ENCODE measurements at regions not wholly inside any gene's neighbourhood (a gene's known extent, or its start where the extent isn't known, plus 50 kb on each side); places are given as distances from the start of the nearest gene placed in this dataset.
"Not testable (repeated sequence)": the region's sequence is repeated elsewhere in the genome, so short reads cannot be mapped to it uniquely, and the experiment has no call there.

GRCh38 chr2:234272069-234272850 lies 221.8 kb downstream of the SPP2 start:
- DNase-seq = no peak

GRCh38 chr2:234271338-234271737 lies 220.8 kb downstream of the SPP2 start:
- DNase-seq = peak; percentile 10

DNA sequence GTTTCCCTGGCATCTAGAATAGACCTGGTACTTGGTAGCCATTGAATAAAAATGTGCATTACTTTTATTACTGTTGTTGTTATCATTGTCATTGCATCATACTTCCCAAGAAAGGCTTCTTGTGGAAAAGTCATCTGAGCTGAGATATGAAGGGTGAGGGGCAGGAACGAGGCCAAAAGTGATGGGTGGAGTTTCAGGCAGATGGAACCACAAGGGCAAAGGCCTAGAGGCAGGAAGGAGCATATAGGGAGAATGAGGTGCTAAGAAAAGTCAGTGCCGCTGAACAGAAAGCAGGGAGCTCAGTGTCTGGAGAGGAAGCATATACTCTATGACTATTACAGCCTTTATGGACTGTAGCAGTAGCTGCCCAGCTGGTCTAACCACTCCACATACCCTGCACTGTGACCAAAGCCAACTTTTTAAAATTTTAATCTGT lies 219.3 kb downstream of the SPP2 start:
- DNase-seq = no peak

- DNase-seq = no peak
Measured at GRCh38 chr2:234267534-234267933, 217.0 kb downstream of the SPP2 start.

DNA sequence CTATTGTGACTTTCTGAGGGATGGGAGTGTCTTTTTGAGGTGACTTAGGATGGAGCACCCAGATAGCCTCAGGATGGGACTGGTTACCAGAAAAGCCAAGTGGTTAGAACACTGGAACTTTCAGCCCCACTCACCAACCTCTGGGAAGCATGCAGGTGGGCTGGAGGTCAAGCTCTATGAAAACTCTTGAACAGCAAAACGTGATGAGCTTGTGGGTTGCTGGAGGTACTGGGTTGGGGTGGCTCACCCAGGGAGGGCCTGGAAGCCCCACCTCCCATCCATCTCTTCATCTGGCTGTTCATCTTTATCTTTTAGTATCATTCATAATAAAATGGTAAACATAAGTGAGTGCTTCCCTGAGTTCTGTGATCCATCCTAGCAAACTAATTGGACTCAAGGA lies 216.4 kb downstream of the SPP2 start:
- no peak for DNase-seq

- no peak for DNase-seq
Measured at GRCh38 chr2:234265206-234265605, 214.7 kb downstream of the SPP2 start.

DNA sequence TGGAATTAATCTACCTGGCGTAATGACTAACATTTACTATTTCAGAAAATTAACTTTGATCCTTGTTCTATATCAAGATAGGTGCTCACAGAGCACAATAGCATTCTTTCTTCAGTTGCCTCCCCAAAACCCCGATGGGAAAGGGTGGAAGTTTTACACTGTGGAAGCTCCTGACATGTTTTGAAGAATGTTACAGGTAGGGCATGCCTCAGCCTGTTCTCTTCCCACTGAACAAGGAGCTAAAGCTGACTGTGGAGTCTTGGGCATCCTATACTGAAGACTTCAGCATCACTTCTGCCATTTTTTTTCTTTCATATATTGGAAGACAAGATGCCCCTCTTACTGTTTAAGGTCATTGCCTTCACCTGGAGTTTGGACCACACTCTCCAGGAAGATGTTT lies 211.2 kb downstream of the SPP2 start:
- DNase-seq = no peak

DNA sequence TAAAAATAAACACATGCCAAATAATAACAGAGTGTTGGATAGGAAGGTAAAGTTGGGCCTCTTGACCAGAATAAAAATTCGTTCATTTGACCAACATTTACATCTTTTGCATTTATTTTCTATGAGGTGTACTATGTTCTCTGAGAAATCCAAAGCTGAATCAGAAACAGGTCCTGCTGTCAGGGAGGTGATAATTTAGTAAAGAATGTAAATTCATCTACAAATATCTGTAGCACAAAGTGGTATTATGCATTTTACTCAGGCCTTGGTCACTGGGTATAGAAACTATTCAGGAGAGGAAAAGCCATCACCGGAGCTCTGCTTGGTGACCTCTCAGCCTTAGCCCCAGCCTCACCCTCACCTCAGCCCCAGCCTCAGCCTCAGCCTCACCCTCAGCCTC lies 208.9 kb downstream of the SPP2 start:
- DNase-seq = no peak

- DNase-seq = no peak
Measured at GRCh38 chr2:234258562-234259141, 208.2 kb downstream of the SPP2 start.

DNA sequence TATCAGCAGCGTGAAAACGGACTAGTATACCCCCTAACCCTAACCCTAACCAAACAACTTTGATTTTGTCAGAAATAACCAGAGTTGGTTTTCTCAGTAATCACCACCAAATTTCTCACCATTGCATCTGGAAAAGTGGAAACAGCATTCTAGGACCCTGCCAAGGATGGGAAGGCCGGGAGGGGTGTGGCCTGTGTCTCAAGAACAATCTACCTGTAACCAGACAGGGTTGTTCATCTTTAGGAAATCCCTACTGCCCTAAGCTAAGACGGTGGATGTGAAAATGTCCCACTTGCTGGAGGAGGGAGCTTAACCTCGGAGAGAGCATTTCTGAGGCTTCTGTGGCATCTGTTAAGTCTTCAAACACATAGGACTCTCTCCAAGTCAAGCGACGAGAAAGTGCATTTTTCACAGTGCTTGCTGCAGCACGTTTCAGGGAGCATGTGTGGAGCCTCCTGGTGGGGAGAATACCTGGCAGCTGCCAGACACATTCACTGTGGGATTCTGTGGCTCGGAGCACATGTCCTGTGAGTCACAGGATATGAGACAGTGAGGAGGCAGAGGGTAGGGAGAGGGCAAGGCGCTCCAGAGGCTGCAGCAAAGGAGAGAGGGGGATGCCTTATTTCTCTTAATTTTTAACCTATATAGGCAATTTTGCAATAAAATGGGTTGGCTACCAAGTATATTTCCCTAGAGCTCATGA lies 207.5 kb downstream of the SPP2 start:
- DNase-seq = peak; percentile 73

- no peak for DNase-seq
Measured at GRCh38 chr2:234256516-234256915, 206.0 kb downstream of the SPP2 start.

DNA sequence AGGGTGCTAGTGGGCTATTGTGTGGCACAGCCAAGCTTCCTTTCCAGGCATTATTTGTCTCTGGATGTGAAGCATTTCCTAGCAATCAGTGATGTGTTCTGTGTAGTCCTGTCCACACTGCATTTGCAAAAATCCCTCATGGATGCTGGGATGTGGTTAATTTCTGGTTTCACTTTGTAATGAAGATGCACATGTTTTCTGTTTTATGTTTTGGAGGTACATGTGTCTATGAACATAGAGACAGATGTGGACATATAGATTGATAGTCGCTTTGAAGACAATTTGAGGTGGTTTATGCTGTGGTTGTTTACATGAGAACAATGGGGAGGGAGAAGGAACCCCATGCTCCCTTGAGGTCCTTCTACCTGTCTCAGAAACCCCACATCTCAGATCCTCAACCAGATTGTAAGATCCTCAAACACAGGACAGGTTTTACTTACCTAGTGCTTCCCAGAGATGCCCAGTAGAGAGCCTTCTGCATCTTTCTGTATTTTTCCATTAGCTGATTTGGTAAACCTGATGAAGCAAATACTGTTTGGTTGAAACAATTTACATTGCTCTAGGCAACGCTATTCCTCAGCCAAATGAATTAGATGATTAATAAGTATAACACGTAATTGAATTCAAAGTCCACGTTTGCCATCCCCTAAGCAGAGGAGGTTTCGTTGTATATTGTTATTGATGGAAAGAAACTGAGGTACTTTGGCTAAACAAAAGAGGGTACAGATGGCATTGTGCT lies 204.4 kb downstream of the SPP2 start:
- DNase-seq = no peak

DNA sequence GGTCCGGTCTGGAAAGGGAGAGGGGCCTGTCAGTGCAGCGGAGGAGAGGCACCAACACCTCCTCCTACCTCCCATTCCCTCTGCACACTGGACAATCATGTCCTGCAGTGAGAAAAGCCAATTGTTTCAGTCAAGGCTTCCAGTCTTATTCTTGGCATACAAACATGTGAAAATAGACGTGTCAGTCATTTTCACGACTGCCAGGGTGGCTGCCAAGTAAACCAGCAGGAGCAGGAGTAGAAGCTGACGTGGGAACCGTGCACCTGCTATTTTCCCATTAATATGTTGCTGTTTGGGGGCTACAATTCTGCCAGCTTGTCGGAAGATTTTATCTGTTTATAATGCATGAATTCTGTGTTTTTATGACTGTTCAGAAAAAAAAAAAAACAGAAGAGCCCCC lies 202.3 kb downstream of the SPP2 start:
- DNase-seq = no peak

DNA sequence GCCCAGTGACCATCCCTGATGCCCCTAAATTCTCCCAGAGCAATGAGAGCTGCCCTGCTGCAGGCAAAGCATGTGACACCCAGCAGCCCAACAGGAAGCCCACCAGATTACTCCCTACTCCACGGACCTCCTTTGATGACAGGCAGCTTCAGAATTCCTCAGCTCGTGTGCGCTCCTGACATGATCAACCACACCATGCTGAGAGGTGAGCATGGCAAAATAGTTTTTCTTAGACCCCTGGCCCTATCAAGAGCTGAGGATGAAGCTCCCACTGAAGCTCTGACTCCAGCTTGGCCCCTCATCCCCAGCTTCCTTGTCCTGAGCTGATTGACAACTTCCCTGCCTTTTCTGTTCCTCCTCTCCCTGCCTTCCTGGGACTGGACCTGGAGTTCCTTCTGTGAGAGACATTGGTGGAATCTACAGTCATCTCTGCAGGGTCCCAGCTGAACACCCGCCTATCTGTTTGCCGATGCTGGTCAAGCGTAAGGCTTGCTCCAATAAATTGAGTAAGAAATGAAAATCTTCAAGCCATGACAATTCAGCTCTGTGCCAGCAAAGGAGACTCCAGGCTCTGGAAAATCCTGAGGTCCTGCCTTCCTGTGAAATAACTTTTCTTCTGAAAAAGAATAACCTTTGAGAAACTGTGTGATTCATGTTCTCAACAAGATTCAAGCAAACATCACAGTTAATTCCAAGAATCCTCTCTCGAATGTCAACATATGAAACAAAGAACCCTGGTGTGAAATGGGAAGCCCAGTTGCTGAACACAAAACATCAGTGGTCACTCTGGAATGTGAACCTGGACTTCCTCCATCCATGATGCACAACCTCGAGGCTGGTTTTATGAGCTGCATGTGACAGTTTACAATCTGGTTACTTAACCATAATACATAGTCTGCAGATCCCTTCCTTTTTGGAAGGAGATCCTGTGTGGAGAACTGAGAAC lies 201.1 kb downstream of the SPP2 start:
- no peak for DNase-seq

DNA sequence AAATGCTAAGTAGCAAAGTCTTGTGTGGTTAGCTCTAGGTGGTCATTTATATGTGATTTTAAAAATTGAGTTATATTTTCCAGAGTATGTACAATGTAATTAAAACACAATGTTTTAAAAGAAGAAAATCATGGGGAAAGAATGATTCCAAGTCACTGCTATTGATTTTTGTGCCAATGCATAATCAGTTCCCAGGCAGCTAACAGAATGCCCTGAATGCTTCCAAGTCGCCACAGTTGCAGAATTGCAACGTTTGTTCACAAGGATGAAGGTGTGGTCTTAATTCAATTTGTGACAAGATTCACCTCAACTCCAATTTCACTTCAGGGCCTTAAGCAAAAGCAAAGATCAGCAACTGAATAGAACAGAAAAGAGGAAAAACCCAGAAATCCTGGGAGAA lies 200.4 kb downstream of the SPP2 start:
- DNase-seq = no peak

DNA sequence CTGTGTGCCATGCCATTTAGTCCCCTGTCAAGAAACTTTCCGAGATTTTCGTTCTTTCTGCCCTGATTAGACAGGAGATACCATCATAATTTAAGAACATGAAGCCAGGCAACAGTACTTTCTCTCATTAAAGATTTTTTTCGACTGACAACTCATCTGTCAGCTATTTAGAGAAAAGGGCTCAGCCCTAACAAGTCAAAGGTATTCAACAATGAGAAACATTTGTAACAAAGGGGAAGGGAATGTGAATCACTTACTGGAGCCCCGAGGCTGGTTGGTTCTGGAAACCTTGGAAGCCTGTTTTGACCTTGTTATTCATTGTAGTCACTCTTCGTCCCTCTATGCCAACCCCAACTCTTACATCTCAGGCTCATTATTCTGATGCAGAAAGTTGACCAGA lies 199.4 kb downstream of the SPP2 start:
- DNase-seq = no peak

DNA sequence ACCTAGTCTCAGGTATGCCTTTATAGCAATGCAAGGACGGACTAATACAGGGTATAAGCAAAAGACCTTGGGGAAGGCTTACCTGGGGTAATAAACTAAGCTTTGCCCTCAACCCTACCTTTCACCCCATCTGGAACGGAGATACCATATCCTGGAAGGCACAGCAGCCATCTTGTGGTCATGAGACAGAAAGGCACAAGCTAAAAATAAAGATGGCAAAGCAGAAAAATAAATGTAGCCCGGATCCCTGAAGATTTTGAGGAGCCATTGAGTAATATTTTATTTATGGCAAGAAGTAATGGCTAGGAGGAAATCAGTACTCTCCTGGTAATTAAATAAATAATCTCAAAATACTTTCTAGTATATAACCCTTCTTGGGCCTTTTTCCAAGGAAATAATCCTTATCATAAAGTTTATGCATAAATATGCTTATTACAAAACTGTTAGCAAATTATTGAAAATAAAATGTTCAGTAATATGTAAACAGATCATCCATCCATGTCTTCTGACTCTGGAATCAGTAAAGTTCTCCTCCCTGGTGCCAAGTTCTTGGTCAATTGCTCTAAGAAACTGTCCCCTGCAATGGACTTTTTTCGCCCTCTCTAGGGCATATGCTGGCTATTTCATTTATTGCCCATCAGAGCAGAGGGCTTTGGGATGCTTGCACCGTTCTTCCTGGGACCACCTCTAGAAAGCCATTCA lies 198.7 kb downstream of the SPP2 start:
- no peak for DNase-seq

GRCh38 chr2:234248213-234248710 lies 197.8 kb downstream of the SPP2 start:
- not testable (repeated sequence) for DNase-seq

GRCh38 chr2:234247453-234248180 lies 197.1 kb downstream of the SPP2 start:
- DNase-seq = no peak

DNA sequence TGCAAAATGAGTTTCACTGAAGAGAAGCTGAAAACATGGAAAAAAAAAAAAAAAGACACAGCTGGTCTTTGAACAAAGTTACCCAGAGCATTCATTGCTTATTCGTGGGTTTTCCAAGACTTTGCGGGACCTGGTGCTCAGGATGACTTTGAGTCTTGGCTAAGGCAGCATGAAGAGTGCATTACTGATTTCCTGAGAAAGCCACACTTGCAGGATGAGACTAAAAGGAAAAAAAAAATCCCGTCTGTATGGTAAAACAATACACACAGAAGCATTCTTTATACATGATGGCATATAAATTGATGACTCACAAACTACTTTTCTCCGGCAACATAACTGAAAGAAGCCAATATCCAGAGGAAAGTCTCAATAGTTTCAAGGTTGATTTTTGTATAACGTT lies 195.4 kb downstream of the SPP2 start:
- no peak for DNase-seq

Data from NCI-H82 (cell line).